Activated naive CD4-positive, alpha-beta T cell (primary cell): ENCODE measurements at regions not wholly inside any gene's neighbourhood (a gene's known extent, or its start where the extent isn't known, plus 50 kb on each side); places are given as distances from the start of the nearest gene placed in this dataset.
"Not testable (repeated sequence)": the region's sequence is repeated elsewhere in the genome, so short reads cannot be mapped to it uniquely, and the experiment has no call there.

Source experiments
- DNase-seq, 4 experiments: peaks; one replicate each; lab custom pipeline; 2025; lab: John Stamatoyannopoulos, UW

DNA sequence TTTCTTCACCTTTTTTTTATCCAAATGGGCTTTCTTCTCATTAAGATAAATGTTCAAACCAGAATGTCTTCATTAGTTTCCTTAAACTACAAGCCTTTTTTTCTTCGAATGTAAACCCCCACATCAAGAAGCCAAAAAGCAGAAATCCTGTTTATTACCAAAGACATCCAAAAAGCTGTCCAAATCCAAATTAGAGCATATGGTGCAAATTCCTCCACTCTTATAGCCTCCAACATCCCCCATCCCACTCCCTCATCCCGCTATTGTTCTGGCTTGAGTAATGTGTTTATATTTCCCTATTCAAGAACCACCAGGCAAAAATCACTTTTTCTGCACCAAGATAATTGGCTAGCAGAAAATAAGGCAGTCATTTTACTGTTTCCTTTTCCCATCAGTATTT is 315.1 kb upstream of the ADGRL3 start:
- no peak for DNase-seq

DNA sequence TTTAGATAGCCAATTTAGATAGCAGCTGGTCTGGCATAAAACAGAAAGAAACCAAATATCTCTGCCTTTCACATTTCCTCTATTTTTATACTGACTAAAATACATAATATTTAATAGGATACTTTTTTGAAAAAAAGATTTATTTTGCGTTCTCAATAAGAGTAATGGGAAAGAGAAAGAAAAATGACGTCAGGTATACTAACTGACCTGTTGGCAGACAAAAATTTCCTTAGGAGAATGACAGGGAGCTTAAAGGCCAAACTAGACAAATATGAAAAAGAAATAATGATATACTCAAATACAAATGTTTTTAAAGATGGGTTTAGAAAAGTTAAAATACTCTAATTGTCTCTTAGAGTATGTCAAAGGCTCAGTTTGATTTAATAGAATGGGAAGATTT is 309.4 kb upstream of the ADGRL3 start:
- no peak for DNase-seq

DNA sequence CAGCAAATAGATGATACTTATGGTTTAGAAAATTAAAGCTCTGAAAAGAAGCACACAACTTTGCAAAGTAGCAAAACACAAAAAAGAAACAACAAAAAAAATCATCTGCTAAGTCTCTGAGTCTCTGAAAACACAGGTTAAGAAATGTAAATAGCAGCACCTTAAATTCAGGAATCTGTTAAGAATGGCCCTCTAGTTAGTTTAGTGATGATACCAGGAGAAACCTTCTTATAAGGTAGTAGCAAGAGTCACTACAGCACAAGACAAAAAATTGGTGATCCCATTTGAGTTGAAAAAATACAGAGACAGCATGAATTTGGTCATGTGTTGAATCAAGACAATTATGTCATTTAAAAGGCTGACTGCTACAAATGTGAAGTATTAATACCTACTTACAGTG is 308.2 kb upstream of the ADGRL3 start:
- no peak for DNase-seq

DNA sequence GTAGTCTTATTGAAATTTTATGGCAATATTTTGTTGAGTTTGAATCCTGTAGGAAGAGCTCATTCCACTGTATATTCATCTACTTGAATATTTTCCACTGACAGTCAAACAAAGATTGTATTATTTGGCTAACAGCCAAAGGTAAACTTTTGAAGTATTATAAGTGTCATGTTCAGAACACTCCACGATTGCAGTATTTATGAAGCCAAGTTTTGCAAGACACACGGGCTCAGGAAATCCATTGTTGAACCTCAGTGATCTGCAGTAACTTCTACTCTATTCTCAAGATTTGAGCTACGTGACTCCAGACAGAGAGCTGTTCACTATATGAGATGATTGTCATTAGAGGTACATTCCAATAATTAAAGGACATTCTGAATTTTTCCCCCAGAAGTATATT is 302.7 kb upstream of the ADGRL3 start:
- no peak for DNase-seq

DNA sequence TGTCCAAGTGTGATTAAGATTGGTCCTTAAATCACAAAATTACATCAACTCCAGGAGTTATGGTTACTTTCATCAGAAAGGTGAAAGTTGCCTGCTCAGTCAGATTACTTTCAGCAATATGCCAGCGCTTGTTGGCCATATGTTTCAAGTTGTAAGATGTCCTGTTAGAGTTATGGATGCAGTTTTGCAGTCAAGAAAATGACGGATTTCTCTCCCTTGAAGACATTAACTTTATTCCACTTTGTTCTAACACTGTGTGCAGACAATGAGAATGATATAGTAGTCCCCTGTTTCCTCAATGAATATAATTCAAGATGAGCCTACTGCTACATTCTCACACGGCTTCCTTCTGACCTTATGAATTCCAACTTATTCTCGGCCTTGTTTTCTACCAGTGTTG is 295.0 kb upstream of the ADGRL3 start:
- DNase-seq, result no peak

DNA sequence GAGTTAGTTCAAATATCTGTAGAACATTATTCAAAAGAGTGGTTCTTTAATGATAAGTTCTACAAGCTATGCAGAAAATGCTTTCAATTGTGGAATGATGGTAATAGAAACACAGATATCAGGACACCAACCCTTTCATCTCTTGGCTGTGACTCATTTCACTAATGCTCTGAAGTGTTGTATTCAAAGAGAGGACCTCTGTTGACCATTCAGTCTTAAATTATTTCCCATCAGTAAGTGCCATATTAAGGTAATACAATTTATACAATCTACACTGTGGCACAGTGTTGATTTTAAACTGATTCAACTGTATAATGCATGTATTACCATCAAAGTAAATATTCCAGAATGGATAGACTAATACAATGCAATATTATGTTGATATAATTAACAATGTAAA is 289.0 kb upstream of the ADGRL3 start:
- no peak for DNase-seq

DNA sequence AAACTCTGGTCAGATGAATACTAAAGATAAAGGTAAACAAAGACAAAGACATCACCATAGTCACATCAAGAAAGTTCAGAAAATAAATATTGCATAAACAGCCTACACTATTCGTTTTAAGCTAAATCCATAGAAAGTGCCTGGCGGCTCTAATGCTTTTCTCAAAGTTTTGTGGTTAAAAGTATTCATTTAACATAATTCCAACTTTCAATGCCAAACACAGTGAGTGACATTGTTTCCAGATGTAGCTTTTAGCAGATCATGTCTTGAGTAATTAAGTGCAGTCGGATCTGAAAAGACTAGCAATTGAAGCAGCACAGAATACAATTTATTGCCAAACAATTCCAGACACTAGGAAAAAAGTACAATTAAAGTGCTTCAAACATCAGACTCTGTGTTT is 287.1 kb upstream of the ADGRL3 start:
- no peak for DNase-seq

DNA sequence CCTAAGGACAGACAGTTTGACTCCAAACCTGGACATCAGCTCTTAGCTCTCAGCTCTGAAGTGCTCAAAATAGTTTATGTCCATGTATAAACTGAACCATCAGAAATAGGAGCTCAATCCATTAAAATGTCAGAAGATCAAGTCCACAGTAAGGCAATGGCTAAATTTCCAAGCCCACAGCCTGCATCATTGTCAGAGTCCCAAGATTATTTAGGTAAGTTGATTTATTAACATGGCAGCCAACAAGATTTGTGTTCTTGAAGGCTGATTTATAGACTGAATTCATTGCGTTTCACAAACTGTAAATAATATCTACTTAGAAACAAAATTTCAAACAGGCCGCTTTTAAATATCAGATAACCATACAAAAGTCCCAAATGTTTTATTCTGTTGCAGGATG is 286.5 kb upstream of the ADGRL3 start:
- DNase-seq, result no peak

DNA sequence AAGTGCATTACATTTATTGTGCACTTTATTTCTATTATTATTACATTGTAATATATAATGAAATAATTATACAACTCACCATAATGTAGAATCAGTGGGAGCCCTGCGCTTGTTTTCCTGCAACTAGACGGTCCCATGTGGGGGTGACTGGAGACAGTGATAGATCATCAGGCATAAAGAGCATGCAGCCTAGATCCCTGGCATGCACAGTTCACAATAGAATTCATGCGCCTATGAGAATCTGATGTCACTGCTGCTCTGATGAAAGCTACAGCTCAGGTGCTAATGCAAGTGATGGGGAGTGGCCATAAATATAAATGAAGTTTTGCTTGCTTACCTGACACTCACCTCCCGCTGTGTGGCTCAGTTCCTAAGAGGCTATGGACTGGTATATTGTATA is 278.4 kb upstream of the ADGRL3 start:
- DNase-seq, result not testable (repeated sequence)

DNA sequence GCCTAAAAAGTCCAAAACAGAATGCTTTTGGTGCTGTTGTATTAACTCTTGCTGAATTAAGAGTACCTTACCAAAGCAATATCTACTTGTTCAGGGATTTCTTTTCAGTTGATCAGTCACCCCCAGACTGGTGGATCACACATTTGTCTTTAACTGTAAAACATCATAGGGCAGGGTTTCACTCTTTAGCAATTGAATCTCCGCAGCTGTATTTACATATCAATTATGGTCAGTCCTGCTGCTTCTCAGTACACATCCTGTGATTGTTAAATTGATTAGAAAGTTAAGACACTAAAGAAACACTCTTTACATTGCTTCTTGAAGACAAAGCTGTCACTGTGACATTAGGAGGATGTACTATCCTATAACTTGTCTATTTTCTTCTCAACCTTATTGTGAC is 277.1 kb upstream of the ADGRL3 start:
- DNase-seq, result no peak

DNA sequence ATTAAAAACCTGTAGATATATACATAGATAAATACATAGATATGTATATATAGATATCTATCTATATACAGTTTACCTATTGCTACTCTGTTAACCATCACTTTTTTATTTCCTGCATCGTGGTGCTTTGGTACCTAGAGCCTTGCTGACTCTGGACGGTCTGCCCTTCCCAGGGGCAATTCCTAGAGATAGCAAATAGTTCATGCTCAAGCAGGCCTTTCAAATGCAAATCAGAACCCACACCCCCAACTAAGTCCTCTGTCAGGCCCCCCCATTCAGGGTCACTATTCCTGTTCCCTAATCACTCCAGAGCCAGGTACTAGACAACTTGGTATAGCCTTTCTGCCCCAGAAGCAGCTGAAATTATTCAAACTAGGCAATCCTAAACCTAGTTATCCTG is 273.5 kb upstream of the ADGRL3 start:
- DNase-seq, result no peak

DNA sequence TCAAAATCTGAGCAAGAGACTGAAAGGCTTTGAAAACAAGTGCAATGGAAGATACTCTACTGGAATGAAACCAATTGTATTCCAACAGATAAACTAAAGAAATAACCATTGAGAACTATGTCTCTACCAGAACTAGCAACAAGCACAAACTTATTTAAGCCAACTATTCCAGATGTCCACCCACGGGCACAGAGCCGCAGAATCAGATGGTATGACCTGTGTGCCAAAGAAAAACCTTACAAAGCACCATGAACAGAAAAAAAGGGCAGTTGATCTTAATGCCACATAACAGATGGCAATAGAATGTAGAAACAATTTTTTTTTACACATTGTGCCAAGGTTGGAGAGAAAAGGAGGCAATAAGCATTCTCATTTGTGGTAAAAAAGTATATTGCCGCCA is 269.3 kb upstream of the ADGRL3 start:
- no peak for DNase-seq

DNA sequence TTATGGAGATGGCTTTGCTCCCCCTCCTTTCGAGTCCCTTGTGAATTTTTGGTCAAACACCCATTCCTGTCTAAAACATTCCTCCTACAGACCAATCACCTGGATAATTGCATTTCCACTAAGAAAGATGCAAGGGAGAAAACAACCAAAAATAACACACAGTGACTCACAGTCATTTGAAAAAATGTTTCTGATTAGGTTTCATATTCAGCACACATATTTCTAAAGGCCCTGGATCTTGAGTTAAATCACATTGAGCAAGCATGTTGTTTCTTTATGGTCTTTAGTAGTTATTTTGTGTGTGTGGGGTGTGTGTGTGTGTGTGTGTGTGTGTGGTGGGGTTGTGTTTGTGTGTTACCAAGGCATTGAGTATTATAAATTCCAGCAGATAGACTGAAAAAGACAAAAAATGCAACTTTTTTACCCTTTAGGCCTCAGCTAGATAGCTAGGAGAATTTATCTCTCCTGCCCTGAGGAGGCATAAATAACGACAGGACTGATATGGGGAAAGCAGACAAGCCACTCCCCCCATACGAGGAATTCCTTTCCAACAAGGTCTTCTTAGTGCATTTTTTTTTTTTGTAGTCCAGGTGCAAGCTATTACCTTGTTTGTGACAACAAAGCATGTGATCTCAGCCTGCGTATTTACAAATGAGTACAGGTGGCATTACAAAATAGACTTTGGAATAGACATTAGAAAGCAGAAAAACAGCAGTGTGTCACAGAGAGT is 265.4 kb upstream of the ADGRL3 start:
- DNase-seq, result no peak

DNA sequence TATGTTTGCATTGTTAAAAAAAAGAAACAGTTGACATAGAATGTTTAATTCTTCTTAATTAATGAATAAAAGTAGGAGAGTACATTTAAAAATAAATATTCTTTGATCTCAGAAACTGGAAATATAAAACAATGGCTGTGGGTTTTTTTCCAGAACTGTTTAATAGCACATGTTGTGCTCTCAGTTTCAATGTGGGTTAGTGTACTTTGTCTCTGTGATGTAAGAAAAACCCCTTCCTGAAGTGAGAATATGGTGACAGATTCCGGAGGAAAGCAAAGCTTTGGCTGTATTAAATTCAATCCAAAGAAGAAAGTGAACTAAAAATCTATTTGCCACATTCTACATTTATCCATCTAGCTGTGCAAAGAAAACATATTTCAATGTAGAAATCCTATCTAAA is 261.9 kb upstream of the ADGRL3 start:
- DNase-seq, result no peak

DNA sequence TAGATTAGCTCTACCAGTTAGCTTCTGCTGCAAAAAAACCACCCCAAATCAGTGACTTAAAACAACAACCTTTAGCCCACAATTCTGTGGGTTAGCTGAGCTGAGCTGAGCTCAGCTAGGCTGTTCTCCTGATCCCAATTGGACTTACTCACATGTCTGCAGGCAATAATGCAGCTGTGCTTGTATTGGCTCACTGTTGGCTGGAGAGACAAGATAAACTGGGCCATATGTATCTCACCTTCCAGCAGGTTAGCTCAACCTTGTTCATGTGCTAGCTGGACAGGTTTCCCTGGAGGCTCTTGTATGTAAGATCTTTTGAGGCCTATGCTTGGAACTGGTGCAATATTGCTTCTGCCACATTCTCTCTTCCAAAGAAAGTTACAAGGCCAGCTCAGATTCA is 261.5 kb upstream of the ADGRL3 start:
- DNase-seq, result no peak

DNA sequence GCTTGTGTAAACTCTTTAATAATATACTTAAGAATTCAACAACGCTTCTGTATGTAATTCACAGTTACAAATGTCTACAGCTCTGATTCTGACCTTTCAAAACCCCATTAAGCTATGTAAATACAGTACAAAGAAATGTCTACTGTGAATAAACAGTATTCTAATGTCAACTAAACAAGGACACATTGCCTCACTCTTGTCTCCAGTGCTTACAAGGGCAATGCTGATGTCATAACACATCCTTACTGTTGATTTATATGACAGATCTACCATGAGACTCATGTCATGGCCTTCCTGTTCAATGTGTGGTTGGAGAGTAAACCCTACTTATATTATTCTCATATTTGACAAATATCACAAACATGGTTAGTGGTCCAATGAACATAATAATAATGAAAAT is 256.1 kb upstream of the ADGRL3 start:
- DNase-seq, result no peak

DNA sequence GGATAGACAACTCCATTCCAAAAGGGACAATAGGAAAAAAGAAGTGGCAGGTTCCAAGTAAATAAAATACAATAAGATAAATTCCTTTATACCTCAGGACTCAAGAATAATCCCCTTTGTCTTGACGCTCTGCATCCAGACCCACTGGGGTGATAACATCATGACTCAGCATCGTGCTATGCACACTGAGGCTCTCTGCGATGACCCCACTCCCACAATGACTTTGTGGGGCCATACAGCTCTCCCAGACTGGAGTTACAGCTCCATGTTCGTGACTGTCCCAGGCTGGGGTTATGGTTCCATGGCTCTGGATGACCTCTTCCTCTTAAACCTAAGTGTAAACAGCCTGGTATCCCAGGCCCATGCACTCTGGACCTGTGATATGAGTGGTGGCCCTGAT is 254.5 kb upstream of the ADGRL3 start:
- no peak for DNase-seq

DNA sequence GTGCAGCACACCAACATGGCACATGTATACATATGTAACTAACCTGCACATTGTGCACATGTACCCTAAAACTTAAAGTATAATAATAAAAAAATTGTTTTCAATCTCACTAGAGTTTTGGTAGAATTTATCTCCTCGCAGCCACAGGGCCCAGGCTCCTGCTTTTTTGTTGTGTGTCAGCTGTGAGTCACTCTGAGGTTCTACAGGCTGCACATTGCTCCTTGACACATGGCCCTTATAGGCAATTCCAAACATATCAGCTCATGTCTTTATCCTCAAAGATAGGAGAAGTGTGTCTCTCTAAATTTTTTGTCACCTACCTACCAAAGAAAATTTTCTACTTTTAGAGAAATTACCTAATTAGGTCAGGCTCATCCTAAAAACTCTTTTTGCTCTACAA is 252.1 kb upstream of the ADGRL3 start:
- DNase-seq, result no peak

DNA sequence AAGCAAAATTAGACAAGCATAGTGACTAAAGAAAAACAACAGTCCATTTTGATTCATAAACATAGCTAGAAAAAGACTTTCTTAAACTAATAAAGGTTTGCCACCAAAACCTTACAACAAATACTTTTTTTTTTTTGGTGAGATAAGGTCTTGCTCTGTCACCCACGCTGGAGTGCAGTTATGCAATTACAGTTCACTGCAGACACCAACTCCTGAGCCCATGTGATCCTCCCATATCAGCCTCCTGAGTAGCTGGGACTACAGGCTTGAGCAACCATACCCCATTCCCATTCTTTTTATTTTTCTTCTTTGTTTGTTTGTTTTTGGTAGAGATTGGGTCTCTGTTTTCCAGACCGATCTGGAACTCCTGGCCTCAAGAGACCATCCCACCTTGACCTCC is 247.2 kb upstream of the ADGRL3 start:
- no peak for DNase-seq

DNA sequence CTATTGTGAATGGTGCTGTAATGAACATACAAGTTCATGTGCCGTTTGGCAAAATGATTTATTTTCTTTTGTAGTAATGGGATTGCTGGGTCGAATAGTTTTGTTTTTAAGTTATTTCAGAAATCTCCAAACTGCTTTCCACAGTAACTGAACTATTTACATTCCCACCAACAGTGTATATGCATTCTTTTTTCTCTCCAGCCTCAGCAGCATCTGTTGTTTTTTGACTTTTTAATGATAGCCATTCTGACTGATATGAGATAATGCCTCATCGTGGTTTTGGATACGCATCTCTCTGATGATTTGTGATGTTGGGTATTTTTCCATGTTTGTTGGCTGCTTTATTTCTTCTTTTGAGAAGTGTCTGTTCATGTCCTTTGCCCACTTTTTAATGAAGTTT is 246.3 kb upstream of the ADGRL3 start:
- no peak for DNase-seq

DNA sequence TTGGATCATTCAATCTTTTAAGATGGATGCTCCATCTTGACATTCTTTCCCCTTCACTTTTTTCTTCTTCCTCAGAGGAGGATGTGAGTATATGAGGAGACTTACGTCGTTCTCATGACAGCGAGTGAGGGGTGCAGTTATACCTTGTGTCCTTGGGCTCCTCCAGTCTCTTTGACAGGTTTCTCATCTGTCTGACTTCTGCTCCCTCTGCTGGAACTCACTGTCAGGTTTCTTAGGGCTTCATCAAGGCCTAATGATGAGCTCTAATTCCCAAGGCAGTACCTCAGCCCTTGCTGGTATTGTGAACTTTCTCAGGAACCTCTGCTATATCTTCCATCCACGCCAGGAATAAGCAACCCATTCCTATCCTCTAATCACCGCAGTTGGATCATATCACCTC is 237.8 kb upstream of the ADGRL3 start:
- no peak for DNase-seq

DNA sequence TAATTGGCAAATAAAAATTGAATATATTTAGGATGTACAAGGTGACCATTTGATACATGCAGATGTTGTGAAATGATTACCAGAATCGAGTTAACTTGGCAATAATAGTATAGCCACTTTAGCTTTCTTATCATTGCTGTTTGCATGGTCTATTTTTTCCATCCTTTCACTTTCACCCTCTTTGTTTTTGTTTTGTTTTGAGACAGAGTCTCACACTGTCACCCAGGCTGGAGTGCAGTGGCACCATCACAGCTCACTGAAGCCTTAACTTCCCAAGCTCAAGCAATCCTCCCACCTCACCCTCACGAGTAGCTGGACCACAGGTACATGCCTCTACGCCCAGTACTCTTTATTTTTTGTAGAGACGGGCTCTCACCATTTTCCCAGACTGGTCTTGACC is 218.6 kb upstream of the ADGRL3 start:
- no peak for DNase-seq

DNA sequence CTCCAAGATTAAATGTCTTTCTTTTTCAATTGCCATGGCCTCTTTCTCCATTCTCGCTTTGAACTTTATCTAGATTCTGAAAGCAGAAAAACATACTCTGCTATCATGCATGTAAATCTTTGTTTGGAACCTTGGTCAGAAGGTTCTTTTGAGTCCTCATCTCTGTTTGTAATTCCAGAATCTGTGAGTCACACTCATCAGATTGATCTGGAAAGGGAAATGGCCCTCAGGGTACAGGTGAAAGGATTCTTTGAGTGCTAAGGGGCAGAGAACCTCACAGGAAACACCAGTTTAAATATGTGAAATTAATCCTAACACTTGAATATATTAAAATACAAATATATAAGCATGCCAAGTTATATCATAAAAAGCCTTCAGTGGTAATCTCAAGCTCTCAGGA is 211.0 kb upstream of the ADGRL3 start:
- DNase-seq, result no peak

DNA sequence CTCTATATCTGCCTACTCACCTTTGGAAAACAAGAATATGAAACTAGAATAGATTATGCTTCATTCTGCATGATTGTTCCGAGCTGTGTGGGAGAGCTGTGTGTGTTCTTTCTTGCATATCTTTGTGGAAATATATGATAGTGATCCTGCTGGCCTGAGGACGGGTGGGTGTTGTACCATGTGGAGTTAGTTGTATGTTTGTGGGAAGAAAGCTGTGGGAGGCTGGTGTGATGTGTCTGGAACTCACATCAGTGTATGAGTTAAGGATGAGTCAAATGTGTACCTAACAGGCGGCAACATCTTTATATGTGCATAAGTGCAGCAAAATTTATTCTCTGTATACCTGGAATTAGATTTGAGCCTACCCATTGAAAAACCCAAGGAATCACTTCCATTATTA is 208.1 kb upstream of the ADGRL3 start:
- DNase-seq, result no peak

DNA sequence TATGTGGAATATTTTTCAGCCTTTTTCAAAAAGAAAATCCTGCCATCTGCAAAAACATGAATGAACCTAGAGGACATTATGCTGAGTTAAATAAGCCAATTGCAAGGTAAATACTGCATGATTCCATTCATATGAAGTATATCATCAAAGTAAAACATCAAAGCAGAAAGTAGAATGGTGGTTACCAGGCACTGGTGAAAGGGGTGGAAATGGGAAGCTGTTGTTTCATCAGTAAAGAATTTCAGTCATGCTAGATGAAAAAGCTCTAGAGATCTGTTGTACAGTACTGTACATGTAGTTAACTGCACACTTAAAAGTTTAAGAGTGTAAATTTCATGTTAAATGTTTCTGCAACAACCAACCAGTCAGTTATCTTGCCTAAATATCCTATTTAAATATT is 196.8 kb upstream of the ADGRL3 start:
- no peak for DNase-seq
